HepG2 (cell line): ENCODE measurements at regions not wholly inside any gene's neighbourhood (a gene's known extent, or its start where the extent isn't known, plus 50 kb on each side); places are given as distances from the start of the nearest gene placed in this dataset.
A peak's percentile ranks its signal among the peaks of the same experiment; 100 is the strongest.

Experiments used
- AHDC1 ChIP-seq: sonication (generic); formaldehyde crosslinking; IDR thresholded peaks from 2 replicates; pipeline ENCODE4 v1.5.1; 2020; ENCODE audit warnings: mild to moderate bottlenecking, missing genetic modification reagents, borderline replicate concordance
- ATF4 ChIP-seq, 2 experiments: fragments of 450-650 bp in 1 of 2; sonication (generic) in 1 of 2; formaldehyde crosslinking; IDR thresholded peaks; 2 replicates each; pipeline versions ENCODE4 v1.5.0 to v1.8.0; 2020 to 2022; ENCODE audit warnings: mild to moderate bottlenecking in 1 of 2, missing genetic modification reagents in 1 of 2
- EEA1 ChIP-seq: sonication (generic); formaldehyde crosslinking; IDR thresholded peaks from 2 replicates; pipeline ENCODE4 v1.5.1; 2020; ENCODE audit warnings: mild to moderate bottlenecking, missing genetic modification reagents, borderline replicate concordance
- GMEB1 ChIP-seq: sonication (generic); formaldehyde crosslinking; IDR thresholded peaks from 2 replicates; pipeline ENCODE4 v1.5.1; 2020; ENCODE audit warnings: missing genetic modification reagents, mild to moderate bottlenecking, borderline replicate concordance
- IRF2 ChIP-seq: IDR thresholded peaks from 2 replicates; pipeline ENCODE4 v1.6.1; 2018; ENCODE audit warnings: missing genetic modification reagents, missing compliant biosample characterization
- KDM3A ChIP-seq: IDR thresholded peaks from 2 replicates; pipeline ENCODE4 v1.6.1; 2018; ENCODE audit warnings: low read depth, missing compliant biosample characterization
- NPAS2 ChIP-seq: sonication (generic); formaldehyde crosslinking; IDR thresholded peaks from 2 replicates; pipeline ENCODE4 v1.8.0; 2022; ENCODE audit warnings: mild to moderate bottlenecking, missing genetic modification reagents, borderline replicate concordance
- ONECUT2 ChIP-seq: sonication (generic); formaldehyde crosslinking; IDR thresholded peaks from 2 replicates; pipeline ENCODE4 v1.4.0; 2020; ENCODE audit warnings: missing genetic modification reagents
- TSC22D2 ChIP-seq: sonication (generic); formaldehyde crosslinking; IDR thresholded peaks from 2 replicates; pipeline ENCODE4 v1.5.1; 2020; ENCODE audit warnings: missing genetic modification reagents, mild to moderate bottlenecking, borderline replicate concordance
- WIZ ChIP-seq: sonication (generic); formaldehyde crosslinking; IDR thresholded peaks from 2 replicates; pipeline ENCODE4 v1.5.1; 2020; ENCODE audit warnings: mild to moderate bottlenecking, missing genetic modification reagents
- ZBED4 ChIP-seq: sonication (generic); formaldehyde crosslinking; IDR thresholded peaks from 2 replicates; pipeline ENCODE4 v1.4.0; 2020; ENCODE audit warnings: missing genetic modification reagents, borderline replicate concordance
- ZNF33B ChIP-seq: sonication (generic); formaldehyde crosslinking; IDR thresholded peaks from 2 replicates; pipeline ENCODE4 v1.5.1; 2020; ENCODE audit warnings: mild to moderate bottlenecking, missing genetic modification reagents
- ZNF589 ChIP-seq: sonication (generic); formaldehyde crosslinking; conservative IDR thresholded peaks from 2 replicates; pipeline ENCODE4 v1.8.0; 2022; ENCODE audit warnings: mild to moderate bottlenecking, moderate library complexity, missing genetic modification reagents

- TF ChIP-seq ZBED4 (peak; percentile 99), GMEB1 (CRISPR knock-in tag) (peak; percentile 86), ATF4 (CRISPR knock-in tag; IDR thresholded peaks at IDR 0.05) (peak in 1 of 2 experiments; percentile 91; a peak in 2 of 4 replicates), TSC22D2 (peak; percentile 99), ZNF589 (peak; percentile 100), ZNF33B (CRISPR knock-in tag) (peak; percentile 100), NPAS2 (CRISPR knock-in tag) (0 out of 2 replicates have a peak, but pooled peaks have one; percentile 74), ONECUT2 (CRISPR knock-in tag) (peak; percentile 79), AHDC1 (peak; percentile 77; the same call in 1 of the 2 replicates), IRF2 (CRISPR knock-in tag) (peak; percentile 97), WIZ (CRISPR knock-in tag) (peak; percentile 97), KDM3A (CRISPR knock-in tag) (peak; percentile 99; the same call in 1 of the 2 replicates), EEA1 (CRISPR knock-in tag) (peak; percentile 99)
Measured at GRCh38 chr16:21520134-21521047, 79.0 kb upstream of the METTL9 start (continued).
